ENCODE measurements at regions not wholly inside any gene's neighbourhood (a gene's known extent, or its start where the extent isn't known, plus 50 kb on each side); places are given as distances from the start of the nearest gene placed in this dataset.
"Not testable (repeated sequence)": the region's sequence is repeated elsewhere in the genome, so short reads cannot be mapped to it uniquely, and the experiment has no call there.

DNA sequence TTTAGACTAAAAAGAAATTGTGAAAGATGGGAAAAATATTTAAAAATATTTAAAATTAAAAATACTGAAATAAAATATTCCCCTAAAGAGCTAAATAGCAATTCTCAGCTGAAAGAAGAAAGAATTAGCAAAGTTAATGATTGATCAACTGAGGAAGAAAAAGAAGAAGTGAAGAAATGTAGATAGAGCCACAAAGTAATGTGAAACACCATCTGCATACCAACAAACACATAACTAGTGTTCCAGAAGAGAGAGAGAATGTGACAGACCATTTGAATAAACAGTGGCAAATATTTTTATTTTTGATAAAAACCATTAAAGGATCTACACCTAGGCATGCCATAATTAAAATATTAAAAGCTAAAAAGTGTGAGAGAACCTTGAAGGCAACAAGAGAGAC lies 784.5 kb upstream of the ZWINT start:
- H3K9me3 ChIP-seq (ENCODE audit: control insufficient read depth, insufficient read depth, low read length) = no peaks in the 10 kb centered on the region; the same call in 1 of the 2 replicates

DNA sequence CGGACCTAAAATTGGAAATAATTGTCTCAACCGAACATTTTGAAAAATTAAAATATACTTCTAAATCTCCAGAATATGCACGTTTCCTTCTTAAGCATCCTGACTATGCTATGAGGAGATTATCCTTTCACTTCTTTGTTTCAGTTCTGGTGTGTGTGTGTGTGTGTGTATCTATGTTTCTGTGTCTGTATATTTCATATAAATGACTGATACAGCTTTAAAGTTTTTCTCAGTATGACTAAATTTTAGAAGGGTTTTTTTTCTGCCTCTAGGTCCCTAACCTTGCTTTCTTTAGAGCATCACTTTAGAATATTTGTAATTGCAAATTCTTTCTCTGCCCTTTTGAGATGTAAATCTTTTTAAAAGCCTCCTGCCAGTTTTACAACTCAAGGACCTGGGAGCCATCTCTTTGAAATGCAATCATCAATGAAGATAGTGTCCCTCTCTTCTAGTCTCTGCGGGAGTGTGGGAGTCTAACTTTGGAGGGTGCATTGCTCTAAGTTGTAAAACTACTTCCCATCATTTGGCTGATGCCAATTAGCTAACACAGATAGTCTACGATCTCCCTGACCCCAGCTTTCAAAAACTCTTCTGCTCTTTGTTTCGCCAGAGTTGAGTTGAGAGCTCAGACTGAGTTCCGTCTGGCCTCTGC lies 782.0 kb upstream of the ZWINT start:
- Histone ChIP-seq H3K9me3 (ENCODE audit: control insufficient read depth, insufficient read depth, low read length) (peaks cover 3% of the 10 kb centered on the region; the same call in 1 of the 2 replicates), H3K36me3 (ENCODE audit: insufficient read depth, low read length) (no peaks in the 10 kb centered on the region), H3K4me1 (ENCODE audit: insufficient read depth, low read length) (no peaks in the 10 kb centered on the region), H3K9ac (ENCODE audit: low read depth, low read length) (no peak overlapping the region)

More for the DNA sequence above, 784.5 kb upstream of the ZWINT start:
- H3K9ac ChIP-seq (ENCODE audit: low read depth, low read length) = no peak overlapping the region
- no peaks in the 10 kb centered on the region for H3K36me3 ChIP-seq (ENCODE audit: insufficient read depth, low read length)
- H3K4me1 ChIP-seq (ENCODE audit: insufficient read depth, low read length) = no peaks in the 10 kb centered on the region

DNA sequence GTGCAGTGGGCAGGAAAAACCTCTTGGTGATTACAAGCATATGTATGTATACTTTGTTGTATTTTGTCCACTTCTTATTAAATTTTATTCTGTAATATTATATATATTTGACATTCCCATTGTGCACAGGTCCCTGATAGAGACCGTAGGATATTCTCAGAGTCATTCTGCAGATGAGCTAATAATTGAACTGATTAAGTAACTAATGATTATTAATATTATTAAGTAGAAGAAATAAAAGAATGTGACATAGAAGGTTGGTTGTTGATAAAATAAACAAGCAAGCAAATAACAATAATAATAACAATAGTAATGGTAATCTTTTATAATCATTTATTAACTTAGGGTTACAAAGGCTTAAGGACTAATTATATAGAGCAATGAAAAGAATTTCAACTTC lies 780.6 kb upstream of the ZWINT start:
- Histone ChIP-seq H3K4me1 (ENCODE audit: insufficient read depth, low read length) (no peaks in the 10 kb centered on the region), H3K9me3 (ENCODE audit: control insufficient read depth, insufficient read depth, low read length) (peaks cover 3% of the 10 kb centered on the region; the same call in 1 of the 2 replicates), H3K9ac (ENCODE audit: low read depth, low read length) (no peak overlapping the region), H3K36me3 (ENCODE audit: insufficient read depth, low read length) (no peaks in the 10 kb centered on the region)

DNA sequence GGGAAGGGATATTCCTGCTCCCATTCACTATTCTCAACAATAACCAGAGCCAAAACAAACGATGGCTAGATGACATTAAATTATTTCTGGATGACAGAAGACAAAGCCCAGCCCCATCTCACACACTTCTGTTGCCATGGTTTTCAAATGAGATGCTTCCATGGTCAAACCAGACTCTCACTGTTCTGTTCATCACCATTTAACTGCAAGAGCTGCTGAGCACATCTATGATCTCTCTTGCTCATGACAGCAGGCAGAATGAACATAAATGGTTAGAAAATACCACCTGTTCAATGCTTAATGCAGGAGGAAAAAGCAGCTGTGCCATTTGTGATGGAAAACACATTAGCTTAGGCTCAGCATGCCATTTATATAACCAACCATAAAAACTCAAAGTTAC lies 758.6 kb upstream of the ZWINT start:
- Histone ChIP-seq H3K9ac (ENCODE audit: low read depth, low read length) (no peak overlapping the region), H3K36me3 (ENCODE audit: insufficient read depth, low read length) (no peaks in the 10 kb centered on the region), H3K9me3 (ENCODE audit: control insufficient read depth, insufficient read depth, low read length) (0 out of 2 replicates have a peak, but pooled peaks cover 5% of the 10 kb centered on the region)

GRCh38 chr10:57113545-57113944 lies 752.5 kb upstream of the ZWINT start:
- H3K9ac ChIP-seq (ENCODE audit: low read depth, low read length) = no peak overlapping the region
- H3K36me3 ChIP-seq (ENCODE audit: insufficient read depth, low read length) = no peaks in the 10 kb centered on the region
- no peaks in the 10 kb centered on the region for H3K4me1 ChIP-seq (ENCODE audit: insufficient read depth, low read length)
- H3K9me3 ChIP-seq (ENCODE audit: control insufficient read depth, insufficient read depth, low read length) = no peaks in the 10 kb centered on the region; the same call in 1 of the 2 replicates

More for the DNA sequence above, 758.6 kb upstream of the ZWINT start:
- no peaks in the 10 kb centered on the region for H3K4me1 ChIP-seq (ENCODE audit: insufficient read depth, low read length)

DNA sequence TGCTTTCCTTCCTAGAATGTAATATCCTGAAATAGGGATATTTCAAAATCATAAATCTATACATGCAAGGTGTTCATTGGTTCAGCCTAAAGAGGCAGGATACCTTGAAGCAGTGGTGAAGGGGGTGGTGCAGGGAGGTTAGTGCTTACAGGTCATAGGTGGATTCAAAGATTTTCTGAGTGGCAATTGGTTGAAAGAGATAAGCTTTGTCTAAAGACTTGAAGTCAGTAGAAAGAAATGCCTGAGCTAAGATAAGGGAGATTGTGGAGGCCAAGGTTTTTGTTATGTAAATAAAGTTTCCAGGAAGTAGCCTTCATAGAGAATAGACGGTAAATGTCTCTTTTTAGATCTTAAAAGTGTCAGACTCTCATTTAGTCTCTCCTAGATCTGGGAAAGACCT lies 741.2 kb upstream of the ZWINT start:
- H3K9ac ChIP-seq (ENCODE audit: low read depth, low read length) = no peak overlapping the region
- H3K36me3 ChIP-seq (ENCODE audit: insufficient read depth, low read length) = no peaks in the 10 kb centered on the region
- H3K9me3 ChIP-seq (ENCODE audit: control insufficient read depth, insufficient read depth, low read length) = no peaks in the 10 kb centered on the region
- H3K4me1 ChIP-seq (ENCODE audit: insufficient read depth, low read length) = peaks cover 17% of the 10 kb centered on the region

- Histone ChIP-seq H3K9ac (ENCODE audit: low read depth, low read length) (no peak overlapping the region), H3K4me1 (ENCODE audit: insufficient read depth, low read length) (peaks cover 13% of the 10 kb centered on the region)
These were observed 737.1 kb upstream of the ZWINT start for GRCh38 chr10:57098146-57098545.

DNA sequence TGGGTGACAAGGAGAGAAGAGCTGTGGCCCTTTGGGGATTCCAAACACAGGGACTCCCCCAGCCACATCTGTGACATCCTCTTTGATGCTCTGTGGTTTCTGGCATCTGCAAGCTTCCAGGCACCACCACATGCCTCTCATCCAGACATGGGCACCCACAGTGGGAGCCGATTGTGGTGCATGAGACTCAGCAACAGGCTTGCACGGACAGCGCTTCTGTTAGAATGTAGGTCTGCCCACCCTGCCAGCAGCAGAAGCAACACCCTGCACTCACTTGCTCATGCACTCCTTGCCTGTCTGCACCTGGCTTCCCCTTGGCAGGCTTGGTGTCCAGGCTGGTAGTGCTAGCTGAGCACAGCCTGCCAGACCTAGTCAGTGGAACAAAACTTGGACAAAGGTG lies 735.0 kb upstream of the ZWINT start:
- Histone ChIP-seq H3K9me3 (ENCODE audit: control insufficient read depth, insufficient read depth, low read length) (peaks cover 11% of the 10 kb centered on the region), H3K9ac (ENCODE audit: low read depth, low read length) (no peak overlapping the region), H3K36me3 (ENCODE audit: insufficient read depth, low read length) (no peaks in the 10 kb centered on the region), H3K4me1 (ENCODE audit: insufficient read depth, low read length) (no peaks in the 10 kb centered on the region)

More at GRCh38 chr10:57098146-57098545, 737.1 kb upstream of the ZWINT start:
- H3K9me3 ChIP-seq (ENCODE audit: control insufficient read depth, insufficient read depth, low read length) = peaks cover 11% of the 10 kb centered on the region
- no peaks in the 10 kb centered on the region for H3K36me3 ChIP-seq (ENCODE audit: insufficient read depth, low read length)

- Histone ChIP-seq H3K36me3 (ENCODE audit: insufficient read depth, low read length) (no peaks in the 10 kb centered on the region), H3K9me3 (ENCODE audit: control insufficient read depth, insufficient read depth, low read length) (peaks cover 11% of the 10 kb centered on the region), H3K9ac (ENCODE audit: low read depth, low read length) (no peak overlapping the region), H3K4me1 (ENCODE audit: insufficient read depth, low read length) (no peaks in the 10 kb centered on the region)
These were observed 733.9 kb upstream of the ZWINT start for GRCh38 chr10:57094965-57095364.

DNA sequence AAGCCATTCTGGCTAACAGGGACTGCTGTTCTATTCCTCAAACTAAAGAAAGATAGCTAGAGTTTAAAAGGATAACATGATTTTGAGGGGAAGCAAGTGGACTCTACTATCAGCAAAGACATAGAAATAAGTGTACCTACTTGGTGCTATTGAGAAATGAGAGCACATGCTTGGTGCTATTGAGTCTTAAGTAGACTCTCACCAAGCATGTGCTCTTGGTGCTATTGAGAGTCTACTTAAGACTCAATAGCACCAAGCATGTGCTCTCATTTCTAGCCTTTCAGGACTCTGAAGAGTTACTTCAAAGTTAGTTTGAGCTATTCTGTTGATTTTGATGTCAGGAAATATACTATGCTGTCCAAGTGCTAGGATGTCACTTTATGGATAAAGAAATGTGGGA lies 733.0 kb upstream of the ZWINT start:
- peaks cover 11% of the 10 kb centered on the region for H3K9me3 ChIP-seq (ENCODE audit: control insufficient read depth, insufficient read depth, low read length)
- H3K4me1 ChIP-seq (ENCODE audit: insufficient read depth, low read length) = no peaks in the 10 kb centered on the region
- H3K9ac ChIP-seq (ENCODE audit: low read depth, low read length) = no peak overlapping the region
- no peaks in the 10 kb centered on the region for H3K36me3 ChIP-seq (ENCODE audit: insufficient read depth, low read length)

DNA sequence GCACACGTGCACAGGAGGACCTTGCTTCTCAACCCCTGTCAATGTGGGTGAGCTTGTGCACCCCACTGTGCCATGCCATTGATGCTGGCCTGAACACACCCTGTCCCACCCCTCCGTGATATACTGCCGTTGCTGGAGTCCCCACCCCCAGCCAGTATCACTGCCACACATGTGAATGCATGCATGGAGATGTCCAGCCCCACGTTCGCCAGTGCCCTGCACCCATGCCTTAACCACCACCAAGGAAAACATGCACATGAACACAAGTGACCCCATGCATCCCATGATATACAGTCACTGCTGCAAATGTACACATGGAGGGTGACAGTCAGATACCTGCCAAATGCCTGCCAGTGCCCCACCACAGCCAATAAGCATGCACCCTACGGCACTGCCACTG lies 692.5 kb upstream of the ZWINT start:
- Histone ChIP-seq H3K36me3 (ENCODE audit: insufficient read depth, low read length) (no peaks in the 10 kb centered on the region), H3K9me3 (ENCODE audit: control insufficient read depth, insufficient read depth, low read length) (no peaks in the 10 kb centered on the region), H3K9ac (ENCODE audit: low read depth, low read length) (no peak overlapping the region), H3K4me1 (ENCODE audit: insufficient read depth, low read length) (no peaks in the 10 kb centered on the region)

GRCh38 chr10:57049096-57049495 lies 688.0 kb upstream of the ZWINT start:
- Histone ChIP-seq H3K36me3 (ENCODE audit: insufficient read depth, low read length) (no peaks in the 10 kb centered on the region), H3K9me3 (ENCODE audit: control insufficient read depth, insufficient read depth, low read length) (no peaks in the 10 kb centered on the region), H3K4me1 (ENCODE audit: insufficient read depth, low read length) (no peaks in the 10 kb centered on the region), H3K9ac (ENCODE audit: low read depth, low read length) (no peak overlapping the region)

DNA sequence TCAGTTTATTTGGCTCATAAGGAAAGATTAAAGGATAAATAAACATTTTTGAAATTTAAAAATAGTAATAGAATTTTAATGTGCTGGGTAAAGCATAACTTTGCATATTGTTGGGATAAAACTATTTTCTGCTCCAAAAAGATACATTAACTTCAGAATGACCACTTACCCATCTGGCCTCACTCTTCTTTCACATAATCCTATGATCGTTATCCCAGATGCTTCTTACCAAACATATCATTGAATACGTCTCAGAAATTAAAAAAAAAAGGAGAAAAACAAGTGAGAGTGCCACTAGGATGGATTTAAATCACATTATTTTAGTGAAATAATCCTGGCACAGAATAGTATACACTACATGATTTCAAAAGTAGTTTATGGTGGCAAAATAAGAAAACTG lies 677.5 kb upstream of the ZWINT start:
- Histone ChIP-seq H3K9ac (ENCODE audit: low read depth, low read length) (no peak overlapping the region), H3K4me1 (ENCODE audit: insufficient read depth, low read length) (no peaks in the 10 kb centered on the region), H3K9me3 (ENCODE audit: control insufficient read depth, insufficient read depth, low read length) (no peaks in the 10 kb centered on the region), H3K36me3 (ENCODE audit: insufficient read depth, low read length) (no peaks in the 10 kb centered on the region)

- Histone ChIP-seq H3K9ac (ENCODE audit: low read depth, low read length) (no peak overlapping the region), H3K36me3 (ENCODE audit: insufficient read depth, low read length) (no peaks in the 10 kb centered on the region), H3K4me1 (ENCODE audit: insufficient read depth, low read length) (no peaks in the 10 kb centered on the region), H3K9me3 (ENCODE audit: control insufficient read depth, insufficient read depth, low read length) (peaks cover 10% of the 10 kb centered on the region; the same call in 1 of the 2 replicates)
These were observed 674.3 kb upstream of the ZWINT start for GRCh38 chr10:57035310-57035709.

GRCh38 chr10:57032301-57032700 lies 671.2 kb upstream of the ZWINT start:
- H3K4me1 ChIP-seq (ENCODE audit: insufficient read depth, low read length); H3K9ac ChIP-seq (ENCODE audit: low read depth, low read length); H3K36me3 ChIP-seq (ENCODE audit: insufficient read depth, low read length): not testable (repeated sequence)
- H3K9me3 ChIP-seq (ENCODE audit: control insufficient read depth, insufficient read depth, low read length) = peaks cover 10% of the 10 kb centered on the region; the same call in 1 of the 2 replicates
